Activated CD8-positive, alpha-beta memory T cell treated with anti-CD3 and anti-CD28 coated beads, Interleukin-2, amount 50 U/mL, for 4 hours (primary cell): ENCODE measurements at regions not wholly inside any gene's neighbourhood (a gene's known extent, or its start where the extent isn't known, plus 50 kb on each side); places are given as distances from the start of the nearest gene placed in this dataset.
"Not testable (repeated sequence)": the region's sequence is repeated elsewhere in the genome, so short reads cannot be mapped to it uniquely, and the experiment has no call there.

Experiments
- DNase-seq: peaks from one replicate; pipeline ENCODE4 v3.0.0-alpha.2; 2020

GRCh38 chr3:194952841-194953241 lies 267.2 kb downstream of the FAM43A start:
- no peak for DNase-seq

- DNase-seq: no peak
Observed at GRCh38 chr3:194953291-194953690, 267.6 kb downstream of the FAM43A start.

- no peak for DNase-seq
Observed at GRCh38 chr3:194955546-194955945, 269.9 kb downstream of the FAM43A start.

GRCh38 chr3:194955979-194956696 lies 270.5 kb downstream of the FAM43A start:
- no peak for DNase-seq

GRCh38 chr3:194956697-194957396 lies 271.2 kb downstream of the FAM43A start:
- DNase-seq: no peak

- no peak for DNase-seq
Observed at GRCh38 chr3:194957743-194958240, 272.1 kb downstream of the FAM43A start.

GRCh38 chr3:194959217-194959616 lies 273.5 kb downstream of the FAM43A start:
- no peak for DNase-seq

GRCh38 chr3:194959666-194960065 lies 274.0 kb downstream of the FAM43A start:
- DNase-seq: not testable (repeated sequence)

GRCh38 chr3:194960446-194961032 lies 274.9 kb downstream of the FAM43A start:
- DNase-seq: no peak

GRCh38 chr3:194961149-194961548 lies 275.5 kb downstream of the FAM43A start:
- no peak for DNase-seq

GRCh38 chr3:194961571-194961970 lies 275.9 kb downstream of the FAM43A start:
- DNase-seq: no peak

GRCh38 chr3:194962056-194962455 lies 276.4 kb downstream of the FAM43A start:
- no peak for DNase-seq

- no peak for DNase-seq
Observed at GRCh38 chr3:194964809-194965208, 279.1 kb downstream of the FAM43A start.

GRCh38 chr3:194967151-194968117 lies 281.8 kb downstream of the FAM43A start:
- DNase-seq: no peak

GRCh38 chr3:194970066-194970465 lies 284.4 kb downstream of the FAM43A start:
- no peak for DNase-seq

- no peak for DNase-seq
Observed at GRCh38 chr3:194971009-194971408, 285.3 kb downstream of the FAM43A start.

GRCh38 chr3:194971965-194972364 lies 286.3 kb downstream of the FAM43A start:
- DNase-seq: no peak

GRCh38 chr3:194972641-194973040 lies 287.0 kb downstream of the FAM43A start:
- no peak for DNase-seq

- DNase-seq: no peak
Observed at GRCh38 chr3:194973366-194974000, 287.8 kb downstream of the FAM43A start.

GRCh38 chr3:194974468-194975135 lies 288.9 kb downstream of the FAM43A start:
- DNase-seq: no peak

GRCh38 chr3:194976049-194976451 lies 290.4 kb downstream of the FAM43A start:
- DNase-seq: no peak

- DNase-seq: no peak
Observed at GRCh38 chr3:194976874-194977273, 291.2 kb downstream of the FAM43A start.
